ENCODE measurements at regions not wholly inside any gene's neighbourhood (a gene's known extent, or its start where the extent isn't known, plus 50 kb on each side); places are given as distances from the start of the nearest gene placed in this dataset.

GRCh38 chr11:82305123-82305522, 428.5 kb downstream of the FAM181B start:
- TF ChIP-seq ZFP41 (CRISPR knock-in tag; IDR thresholded peaks at IDR 0.05; ENCODE audit: borderline replicate concordance): no peak
- no peak for TF ChIP-seq HMG20A (CRISPR knock-in tag; IDR thresholded peaks at IDR 0.05; ENCODE audit: borderline replicate concordance)
- TF ChIP-seq RBM22 (optimal IDR thresholded peaks at IDR 0.05; ENCODE audit: low read length): no peak
- TF ChIP-seq CREB1 (IDR thresholded peaks at IDR 0.05): no peak
- TF ChIP-seq CREB1 (CRISPR knock-in tag; IDR thresholded peaks at IDR 0.05): no peak
- TF ChIP-seq ZBTB26 (CRISPR knock-in tag; IDR thresholded peaks at IDR 0.05; ENCODE audit: borderline replicate concordance): no peak
- TF ChIP-seq MXD4 (CRISPR knock-in tag; IDR thresholded peaks at IDR 0.05): no peak
- no peak for TF ChIP-seq JUN (CRISPR knock-in tag; IDR thresholded peaks at IDR 0.05)
- TF ChIP-seq PHF5A (CRISPR knock-in tag; IDR thresholded peaks at IDR 0.05; ENCODE audit: low read depth, unreplicated experiment): no peak
- TF ChIP-seq TSC22D2 (CRISPR knock-in tag; IDR thresholded peaks at IDR 0.05; ENCODE audit: borderline replicate concordance): no peak
- TF ChIP-seq CREM (IDR thresholded peaks at IDR 0.05): no peak
- TF ChIP-seq CREM (CRISPR knock-in tag; IDR thresholded peaks at IDR 0.05): no peak
- TF ChIP-seq JUNB (CRISPR knock-in tag; IDR thresholded peaks at IDR 0.05; ENCODE audit: borderline replicate concordance): no peak
- no peak for TF ChIP-seq ZNF281 (CRISPR knock-in tag; IDR thresholded peaks at IDR 0.05; ENCODE audit: borderline replicate concordance)
- TF ChIP-seq PCBP2 (optimal IDR thresholded peaks at IDR 0.05; ENCODE audit: low read depth, low read length, poor library complexity, severe bottlenecking): no peak
- WGBS (ENCODE audit: low lambda C conversion rate): 28% methylated on average over 1 of the region's 1 CpG
- Histone ChIP-seq H3K27me3 (ENCODE audit: control insufficient read depth in 1 of 2, insufficient read depth in 2 of 2, low read length in 2 of 2) (no peaks in the 10 kb centered on the region), H3K9ac (ENCODE audit: insufficient read depth, low read depth, low read length) (no peak overlapping the region), H3K9me3 (ENCODE audit: low read length) (no peaks in the 10 kb centered on the region), H3K4me1 (ENCODE audit: insufficient read depth, low read length) (no peaks in the 10 kb centered on the region), H3K4me3 (replicated peaks in 1 of 3; ENCODE audit: insufficient read depth in 1 of 3, low read depth in 2 of 3, low read length in 3 of 3) (no peak overlapping the region), H3K36me3 (replicated peaks in 1 of 2; ENCODE audit: control insufficient read depth in 1 of 2, insufficient read depth in 2 of 2, low read length in 2 of 2) (no peaks in the 10 kb centered on the region), H2AFZ (ENCODE audit: low read length) (no peak overlapping the region), H3K27ac (ENCODE audit: extremely low read length, insufficient read depth, low read length) (no peak overlapping the region), H4K20me1 (ENCODE audit: insufficient read depth, low read length) (no peaks in the 10 kb centered on the region), H3K4me2 (ENCODE audit: low read depth, low read length) (no peak overlapping the region), H3K79me2 (ENCODE audit: insufficient read depth, low read length) (no peaks in the 10 kb centered on the region)
- DNase-seq (ENCODE audit: low spot score): no peak
- ChIA-PET CTCF (ENCODE audit: low intra/inter-chr PET ratio, low total read pairs) (no interaction called here), POLR2A (no interaction called here)
- in situ Hi-C loops (cut with HindIII; ENCODE audit: extremely low pct_ligation_motif_present, low pct_unique_long_range_greater_than_20kb) (no loop called here), intact Hi-C loops (cut with micrococcal nuclease; ENCODE audit: unreplicated experiment) (no loop called here)
- ATAC-seq: no peak
- FAIRE-seq: no peak
- no TSS peak for BruUV-seq (replicated peaks)
